Renal cortical epithelial cell (primary cell): ENCODE measurements at regions not wholly inside any gene's neighbourhood (a gene's known extent, or its start where the extent isn't known, plus 50 kb on each side); places are given as distances from the start of the nearest gene placed in this dataset.

Experiments
- DNase-seq: peaks from one replicate; pipeline ENCODE4 v3.0.0-alpha.2; 2011; ENCODE audit warnings: low read depth

DNA sequence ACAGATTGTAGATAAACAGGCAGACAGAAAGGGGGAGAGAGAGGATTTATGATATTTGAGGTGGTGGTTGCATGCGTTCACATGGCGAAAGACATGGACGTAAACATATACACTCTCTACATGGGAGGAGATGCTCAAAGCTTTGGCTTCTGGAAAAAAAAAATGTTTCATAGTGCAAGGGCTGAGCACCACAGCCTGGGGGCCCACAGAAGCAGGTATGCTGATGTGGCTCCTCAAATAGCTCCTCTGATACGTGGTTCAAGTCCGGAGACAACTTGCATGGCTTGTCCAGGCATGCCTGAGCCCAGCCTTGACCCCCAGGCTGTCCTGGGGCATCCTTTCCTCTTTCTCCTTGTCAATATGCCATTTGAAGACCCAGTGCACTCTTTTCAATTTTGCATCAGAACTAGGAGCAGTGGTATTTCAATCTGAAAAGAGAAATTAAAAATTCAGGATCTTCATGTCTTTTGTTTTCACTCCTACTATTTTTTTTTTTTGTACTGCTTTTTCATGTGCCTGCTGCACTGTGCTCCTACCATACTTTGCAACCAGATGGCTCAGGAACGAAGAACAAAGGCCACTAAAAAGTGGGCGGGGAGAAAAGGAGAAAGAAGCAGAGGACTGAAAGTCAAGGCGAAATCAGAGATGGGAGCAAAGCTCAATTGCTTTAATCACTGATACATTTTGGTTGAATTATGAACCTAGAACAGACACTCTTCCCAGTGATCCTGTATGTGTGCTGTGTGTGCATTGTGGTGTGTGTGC, 495.7 kb upstream of the TCF4 start:
- DNase-seq = no peak

DNA sequence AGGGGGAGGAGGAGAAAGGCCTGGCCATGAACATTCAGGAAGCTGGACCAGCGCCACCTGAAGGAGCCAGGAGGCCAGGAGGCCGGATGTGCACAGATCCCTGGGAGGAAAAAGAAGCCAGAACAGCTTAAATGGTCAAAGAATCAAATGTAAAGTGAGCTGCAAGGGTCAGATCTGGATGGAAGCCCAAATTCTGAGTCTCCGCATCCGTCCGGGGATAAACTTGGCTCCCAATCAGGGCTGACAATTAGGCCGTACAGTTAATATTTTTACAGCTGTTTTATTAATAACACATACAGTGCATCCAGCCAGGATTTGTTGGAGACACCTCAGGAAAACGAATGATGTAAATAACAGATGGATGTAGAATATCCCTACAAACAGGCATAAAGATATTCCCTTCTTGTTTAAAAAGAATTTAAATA, 495.1 kb upstream of the TCF4 start:
- no peak for DNase-seq

DNA sequence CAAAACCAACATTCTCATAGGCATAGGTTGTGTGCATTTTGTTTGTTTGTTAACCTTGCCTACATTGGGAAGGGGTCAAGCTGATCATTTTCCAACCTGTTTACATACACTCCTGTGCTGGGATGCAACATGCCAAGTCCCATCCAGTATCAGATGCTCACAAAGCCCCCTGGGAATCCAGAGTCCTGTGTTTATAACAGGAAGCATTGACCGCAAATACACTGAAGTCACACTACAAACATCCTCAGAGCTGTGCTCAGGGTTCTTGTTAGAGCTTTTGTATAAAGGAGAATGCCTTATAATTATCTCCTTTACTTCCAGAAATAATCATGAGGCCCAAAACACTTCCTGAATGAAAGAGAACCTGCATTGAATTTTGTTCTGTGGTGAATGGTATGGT, 488.7 kb upstream of the TCF4 start:
- DNase-seq = no peak

DNA sequence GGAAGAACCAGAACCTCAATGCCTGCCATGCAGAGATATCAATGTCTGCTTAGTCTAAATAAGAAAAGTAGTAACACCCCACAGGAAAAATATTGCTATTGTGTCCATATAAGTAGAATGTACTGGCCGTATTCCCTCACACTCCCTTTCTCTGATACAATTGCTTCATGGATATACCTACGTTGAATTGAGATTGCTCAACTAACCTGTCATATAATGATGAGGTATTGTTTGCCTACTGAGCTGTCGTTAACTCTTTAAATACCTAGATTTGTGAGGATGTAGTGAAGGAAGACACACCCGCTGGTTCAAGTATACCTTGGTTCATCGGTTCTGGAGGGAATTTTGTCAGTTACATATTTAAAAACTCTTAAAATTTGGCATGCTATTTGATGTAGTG, 480.7 kb upstream of the TCF4 start:
- no peak for DNase-seq

DNA sequence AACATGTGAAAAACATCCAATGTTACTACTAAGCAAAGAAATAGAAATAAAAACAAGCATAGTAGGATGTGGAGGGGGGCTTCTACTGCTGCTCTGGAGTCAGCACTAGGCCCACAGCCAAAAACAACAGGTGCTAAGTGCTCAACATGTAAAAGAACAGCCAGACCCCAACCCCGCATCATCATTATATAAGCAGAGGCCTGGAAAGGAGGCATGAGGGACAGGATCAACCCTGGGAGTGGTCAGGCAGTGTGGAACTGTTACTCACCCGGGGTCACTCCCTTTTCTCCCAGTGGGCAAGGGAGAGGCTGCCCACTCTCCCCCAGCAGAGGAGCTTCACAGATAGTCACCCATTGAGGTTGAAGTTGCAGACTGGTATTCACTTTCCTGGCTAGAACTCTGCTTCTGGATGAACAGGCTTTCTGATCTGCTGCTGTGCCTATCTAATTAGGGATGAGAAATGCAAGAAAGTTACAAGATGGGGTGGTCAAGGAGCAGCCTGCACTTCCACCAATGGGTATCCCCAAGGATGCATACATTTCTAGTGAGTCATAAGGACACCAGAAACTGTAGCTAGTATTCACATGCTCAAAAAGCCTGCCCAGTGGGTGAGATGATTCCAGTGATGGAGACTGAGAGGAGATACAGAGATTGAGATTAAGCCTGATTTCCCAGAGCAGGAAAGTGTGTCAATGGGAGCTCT, 480.1 kb upstream of the TCF4 start:
- peak; percentile 15 for DNase-seq

DNA sequence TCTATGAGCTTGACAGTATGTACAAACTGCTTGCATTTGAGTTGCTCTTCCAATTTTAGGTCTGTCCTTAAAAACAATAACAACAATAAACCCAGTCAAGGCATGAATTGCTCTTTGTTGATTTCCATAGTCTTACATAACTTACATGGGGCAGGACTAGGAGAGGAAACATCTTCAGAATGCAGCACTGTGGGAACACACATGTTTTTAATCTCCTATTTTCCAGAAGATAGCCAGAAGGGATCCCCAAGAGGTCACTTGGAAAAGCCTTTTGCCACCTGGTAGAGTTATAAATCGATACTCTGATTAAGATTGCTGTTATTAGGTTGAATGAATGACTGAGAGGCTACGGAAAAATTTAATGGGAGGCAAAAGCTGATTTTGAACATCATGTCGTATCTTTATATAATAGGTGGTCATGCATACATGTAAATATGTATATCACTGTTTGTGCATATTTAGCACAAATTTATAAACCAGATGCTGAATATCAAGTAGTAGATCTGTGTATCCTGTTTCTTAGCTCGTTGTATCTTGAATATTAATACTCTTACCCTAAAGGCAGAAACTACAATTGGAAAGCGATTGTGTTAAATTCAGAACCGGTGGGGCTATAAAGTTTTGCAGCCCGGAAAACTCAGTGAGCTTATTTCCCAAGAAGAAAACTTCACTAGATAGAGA, 479.4 kb upstream of the TCF4 start:
- DNase-seq = no peak

DNA sequence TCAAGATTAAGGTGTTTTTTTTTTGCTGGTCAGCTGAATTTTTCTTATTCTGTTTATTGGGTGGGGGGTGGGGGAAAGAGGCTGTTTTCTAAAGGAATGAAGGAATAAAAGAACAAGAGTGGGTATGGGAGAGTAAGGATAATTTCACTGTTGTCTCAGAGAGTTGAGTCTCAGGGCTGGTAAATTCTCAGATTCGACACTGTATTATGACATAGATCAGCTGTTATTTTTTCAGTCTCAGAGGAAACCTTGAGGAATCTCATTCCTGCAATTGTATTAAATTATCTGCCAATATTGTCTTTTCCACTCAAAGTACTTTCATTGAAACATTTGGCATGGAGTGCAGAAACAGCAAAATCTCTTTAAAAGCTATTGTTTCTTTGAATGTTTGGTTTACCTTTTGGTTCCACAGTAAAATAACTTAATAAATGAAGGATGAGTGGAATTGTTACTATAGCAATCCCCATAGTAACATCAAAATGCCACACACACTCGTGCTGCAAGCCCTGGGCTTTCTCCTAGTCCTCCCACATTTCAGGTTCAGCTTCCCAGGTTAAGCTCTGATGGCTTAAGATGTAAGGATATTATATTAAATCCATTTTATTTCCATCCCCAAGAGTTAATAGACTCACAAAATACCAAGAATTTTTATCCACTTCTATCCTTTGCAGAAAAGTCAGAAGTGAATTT, 478.7 kb upstream of the TCF4 start:
- DNase-seq = no peak

DNA sequence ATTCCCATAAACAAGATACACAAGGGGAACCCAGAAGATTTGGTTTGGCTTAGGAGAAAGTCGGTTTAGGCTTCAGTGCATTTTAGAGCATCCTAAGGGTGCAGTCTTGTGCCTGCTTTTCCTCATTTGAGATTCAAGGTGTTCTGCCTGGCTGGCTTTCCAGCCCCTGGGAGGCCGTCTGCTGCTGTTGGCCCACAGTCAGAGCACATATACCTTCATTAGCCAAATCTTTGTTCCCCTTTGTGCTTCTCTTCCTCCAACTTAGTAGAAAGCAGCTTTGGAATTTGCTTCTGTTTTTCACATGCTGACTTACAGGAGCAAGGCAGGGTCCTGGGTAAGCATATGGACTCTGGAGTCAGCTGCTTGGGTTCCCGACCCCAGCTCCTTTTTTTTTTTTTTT, 477.1 kb upstream of the TCF4 start:
- DNase-seq = peak; percentile 13

DNA sequence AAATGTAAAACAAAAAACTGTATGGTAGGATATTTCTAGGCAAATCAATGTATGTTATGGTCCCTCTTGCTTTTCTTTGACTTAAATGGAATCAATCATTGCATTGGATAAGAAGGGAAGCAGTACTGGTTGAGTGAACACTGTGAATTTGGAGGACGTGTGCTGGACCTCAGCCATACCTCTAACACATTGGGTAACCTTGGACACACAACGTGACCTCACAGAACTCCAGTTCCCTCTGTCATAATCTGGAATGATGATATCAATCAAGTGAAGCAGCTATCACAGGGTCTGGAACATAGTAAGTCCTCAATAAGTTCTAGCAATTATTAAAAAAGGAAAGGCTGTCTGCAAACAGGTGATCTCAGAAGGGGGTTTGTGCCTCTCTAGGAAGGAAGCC, 474.9 kb upstream of the TCF4 start:
- peak; percentile 75 for DNase-seq

DNA sequence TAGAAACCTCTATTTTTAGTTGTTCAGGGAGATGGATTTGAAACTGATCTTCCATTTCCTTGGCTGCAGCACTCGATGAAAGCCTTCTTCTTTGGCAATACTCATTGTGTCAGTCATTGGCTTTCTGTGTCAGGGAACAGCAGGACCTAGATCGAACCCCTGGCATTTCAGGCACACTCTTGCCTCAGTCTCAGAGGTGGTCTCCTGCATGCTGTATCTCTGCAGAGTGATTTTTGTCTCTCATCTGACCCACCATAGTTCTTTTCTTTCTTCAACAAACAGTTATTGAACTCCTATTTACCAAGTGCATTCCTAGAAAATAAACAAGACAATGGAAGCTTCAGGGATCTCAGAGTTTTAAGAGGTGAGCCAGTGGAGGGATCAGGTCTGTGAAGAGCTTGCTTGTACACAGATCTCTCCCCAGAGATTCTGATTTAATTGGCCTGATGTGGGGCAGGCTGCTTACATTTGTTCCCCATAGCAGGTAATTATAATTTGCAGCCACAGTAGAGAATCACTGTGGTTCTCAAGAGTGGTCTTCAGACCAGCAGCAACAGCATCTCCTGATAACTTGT, 473.1 kb upstream of the TCF4 start:
- DNase-seq = no peak

DNA sequence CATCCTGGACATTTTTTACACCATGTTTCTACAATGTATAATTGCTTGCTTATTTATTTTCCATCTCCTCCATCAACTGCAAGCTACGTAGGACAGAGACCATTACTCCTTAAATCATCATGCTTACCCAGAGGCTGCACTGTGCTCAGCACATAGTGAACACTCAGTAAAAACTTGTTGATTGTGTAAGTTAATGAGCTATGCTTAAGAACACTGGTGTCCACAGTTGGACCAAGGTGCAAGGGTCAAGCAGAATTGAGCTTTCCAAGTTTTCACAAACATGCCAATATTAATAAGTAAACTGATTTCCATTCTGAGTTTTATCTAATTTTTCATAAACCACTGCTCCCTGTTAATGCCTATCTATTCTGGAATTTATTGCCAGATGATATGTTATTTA, 464.2 kb upstream of the TCF4 start:
- no peak for DNase-seq

DNA sequence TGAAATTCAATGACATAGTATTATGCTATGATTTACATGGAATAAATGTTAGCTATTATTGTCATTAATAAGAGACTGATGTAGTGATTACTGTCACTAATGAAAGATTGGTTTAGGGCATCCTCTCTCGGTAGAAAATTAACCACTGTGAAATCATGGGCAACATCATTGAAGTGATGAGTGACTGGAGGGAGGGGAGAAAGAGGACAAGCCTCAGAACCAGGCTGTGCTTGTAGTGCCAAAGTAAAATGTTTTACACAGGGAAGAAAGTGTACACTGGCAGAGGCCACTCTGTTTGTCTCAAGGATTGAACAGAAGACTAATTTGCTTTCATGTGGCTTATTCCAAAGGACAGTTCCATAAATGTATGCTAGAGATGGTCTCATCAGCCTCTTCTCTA, 456.2 kb upstream of the TCF4 start:
- DNase-seq = no peak

DNA sequence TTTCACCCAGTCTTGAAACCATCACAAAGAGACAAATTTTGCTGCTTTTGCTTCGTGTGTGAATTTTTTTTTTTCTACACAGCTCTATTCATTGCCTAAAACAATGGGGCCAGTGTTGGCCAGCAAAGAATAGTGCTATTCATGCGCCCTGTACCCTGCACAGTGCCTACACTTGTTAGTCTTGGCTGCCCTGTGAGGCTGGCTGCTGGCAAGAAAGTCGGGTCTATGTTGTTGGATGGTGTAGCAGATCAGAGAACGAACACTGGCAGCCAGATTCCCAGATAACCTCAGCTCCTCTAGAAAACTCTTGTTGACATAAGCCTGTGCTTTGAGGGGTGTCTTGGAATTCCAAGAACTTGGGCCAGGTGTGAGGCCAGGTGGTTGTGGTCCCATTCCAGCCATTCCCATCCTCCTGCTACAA, 455.7 kb upstream of the TCF4 start:
- DNase-seq = no peak

DNA sequence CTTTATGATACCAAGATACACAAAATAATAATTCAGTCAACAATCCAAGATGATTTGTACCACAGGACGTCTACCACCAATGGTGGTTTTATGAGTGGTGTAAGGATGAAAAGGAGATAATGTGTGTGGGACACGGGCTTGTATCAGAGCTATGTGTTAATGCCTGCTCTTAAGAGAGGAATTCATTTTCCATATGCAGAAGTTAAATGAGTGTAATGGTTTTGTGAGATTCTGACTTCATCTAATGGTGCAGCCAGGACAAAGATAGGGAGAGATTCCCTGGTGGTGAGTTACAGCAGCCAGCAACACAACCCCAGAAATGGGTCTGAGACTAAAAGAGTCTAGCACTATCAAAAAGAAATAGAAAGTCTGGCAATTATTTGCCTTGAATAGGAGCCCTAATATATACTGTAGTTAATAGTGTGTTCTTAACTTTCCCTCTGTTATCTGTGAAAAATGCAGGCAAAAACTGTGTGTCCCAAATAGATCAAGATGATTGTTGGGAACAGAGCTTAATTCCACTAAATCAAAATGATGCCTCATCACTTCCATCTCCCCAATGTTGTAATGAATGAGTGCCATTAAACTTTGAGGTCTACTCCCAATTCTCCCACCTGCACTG, 455.0 kb upstream of the TCF4 start:
- DNase-seq = no peak

DNA sequence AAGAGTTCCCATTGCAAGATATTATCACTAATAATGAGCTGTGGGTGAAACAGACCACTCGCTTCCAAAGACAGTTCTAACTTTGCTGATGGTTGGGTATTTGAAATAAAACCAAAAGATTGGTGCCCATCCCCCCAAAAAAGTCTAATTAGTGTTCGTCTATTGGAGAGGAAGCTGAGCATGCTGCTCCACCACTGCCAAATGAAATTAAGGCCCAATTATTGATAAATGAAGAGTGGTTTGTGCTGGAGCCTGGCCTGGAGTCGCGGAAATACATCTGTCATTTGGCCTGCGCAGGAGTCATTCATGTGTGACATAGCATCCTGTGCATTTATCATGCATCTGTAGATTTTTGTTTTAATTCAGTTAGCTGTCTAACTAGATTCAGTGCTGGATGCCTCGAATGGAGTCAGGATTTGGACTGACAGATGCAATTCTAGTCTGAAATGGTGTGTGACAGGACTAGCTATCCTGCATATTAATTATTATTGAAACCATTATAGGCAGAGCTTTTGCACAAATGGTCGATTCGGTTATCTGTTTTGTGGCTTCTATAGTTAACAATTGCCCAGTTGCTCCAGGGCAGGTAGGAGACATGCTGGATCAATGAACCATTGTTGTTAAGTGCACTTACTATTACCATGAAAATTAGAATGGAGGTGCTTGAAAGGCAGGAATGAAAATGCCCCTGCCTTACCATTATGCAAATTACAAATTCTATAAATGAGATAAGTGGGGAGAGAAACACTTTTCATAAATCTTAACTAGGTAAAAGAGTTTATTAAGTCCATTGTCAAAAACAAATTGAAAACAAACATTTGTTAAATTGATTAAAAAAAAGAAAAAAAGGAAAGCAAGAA, 450.4 kb upstream of the TCF4 start:
- no peak for DNase-seq

DNA sequence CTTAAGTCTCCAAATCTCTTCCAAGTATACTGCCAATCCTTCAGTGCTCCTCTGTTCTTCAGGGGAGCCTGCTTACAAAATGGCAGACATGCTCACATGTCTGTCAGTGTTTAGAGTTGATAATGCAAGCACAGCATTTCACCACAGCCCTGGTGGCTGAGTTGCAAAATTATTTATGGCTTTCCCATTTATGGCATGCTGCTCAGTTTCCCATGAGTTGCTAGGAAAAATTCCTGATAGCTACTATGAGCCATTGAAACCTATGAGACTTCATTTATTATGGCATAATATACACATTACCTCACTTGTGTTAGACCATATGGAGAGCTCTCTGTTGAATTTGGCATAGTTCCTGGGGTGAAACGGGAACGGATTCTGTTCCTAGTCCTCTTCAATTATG, 448.7 kb upstream of the TCF4 start:
- no peak for DNase-seq

DNA sequence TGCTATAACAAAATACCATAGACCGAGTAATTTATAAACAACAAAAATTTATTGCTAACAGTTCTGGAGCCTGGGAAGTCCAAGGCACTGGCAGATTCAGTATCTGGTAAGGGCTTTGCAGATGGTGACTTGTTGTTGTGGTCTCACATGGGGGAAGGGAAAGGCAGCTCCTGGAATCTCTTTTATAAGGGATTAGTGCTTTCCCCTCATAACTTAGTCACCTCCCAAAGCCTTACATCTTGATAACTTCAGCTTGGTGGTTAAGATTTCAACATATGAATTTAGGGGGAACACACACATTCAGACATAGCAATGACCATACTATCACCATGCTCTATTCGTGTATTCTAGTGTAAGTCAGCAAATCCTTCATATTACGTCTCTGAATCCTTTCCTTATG, 447.6 kb upstream of the TCF4 start:
- no peak for DNase-seq

DNA sequence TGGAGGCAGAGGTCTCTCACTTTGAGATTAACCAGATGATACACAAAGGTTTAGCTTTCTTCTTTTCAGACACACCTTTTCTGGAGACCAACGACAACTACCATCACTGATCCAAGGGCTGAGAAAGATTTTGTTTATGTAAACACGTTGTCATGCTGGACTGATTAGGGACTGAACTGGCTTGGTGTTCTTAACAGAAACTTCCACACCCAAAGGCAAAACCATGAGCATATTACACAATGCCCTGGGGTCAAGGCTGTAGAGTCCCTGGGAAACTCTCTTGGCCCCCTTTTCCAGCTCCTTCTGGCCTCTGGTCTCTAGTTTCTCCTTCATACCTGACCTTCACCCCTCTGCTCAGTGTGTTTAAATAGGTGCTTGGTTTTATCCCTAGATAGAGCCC, 447.0 kb upstream of the TCF4 start:
- no peak for DNase-seq

DNA sequence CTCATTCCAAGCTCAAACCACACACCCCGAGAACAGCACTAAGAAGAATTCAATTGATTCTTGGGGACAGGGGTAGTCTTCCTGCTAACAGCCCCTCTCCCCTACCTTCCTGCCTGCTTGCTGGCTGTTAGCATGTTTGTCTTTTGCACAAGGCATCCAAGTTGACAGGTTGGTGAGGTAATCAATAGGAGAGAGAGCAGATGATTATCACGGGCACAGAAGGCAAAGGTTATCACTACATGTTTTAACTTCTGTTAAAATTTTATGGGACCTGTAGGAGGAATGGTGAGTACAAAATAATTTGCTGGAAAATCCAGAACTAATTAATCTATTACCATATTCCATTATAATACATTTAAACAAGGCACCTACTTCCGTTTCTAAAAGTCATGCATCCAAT, 442.1 kb upstream of the TCF4 start:
- no peak for DNase-seq

DNA sequence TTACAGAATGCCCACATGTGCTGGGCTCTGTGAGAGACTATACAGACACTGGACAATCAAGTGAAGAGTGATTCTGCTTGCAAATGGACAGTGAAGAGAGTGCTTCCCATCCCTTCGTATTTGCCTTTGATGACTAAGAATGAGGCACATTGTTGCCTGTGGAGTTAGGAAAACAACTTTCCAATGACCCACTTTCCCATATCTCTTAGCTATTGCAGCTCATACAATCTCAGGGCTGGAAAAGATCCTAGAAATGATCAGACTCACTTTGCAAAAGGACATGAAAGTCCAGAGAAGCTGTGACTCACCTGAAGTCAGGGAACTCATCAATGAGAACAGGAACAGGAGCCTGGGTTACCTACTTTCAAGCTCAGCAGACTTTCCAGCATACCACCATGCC, 440.5 kb upstream of the TCF4 start:
- DNase-seq = no peak

DNA sequence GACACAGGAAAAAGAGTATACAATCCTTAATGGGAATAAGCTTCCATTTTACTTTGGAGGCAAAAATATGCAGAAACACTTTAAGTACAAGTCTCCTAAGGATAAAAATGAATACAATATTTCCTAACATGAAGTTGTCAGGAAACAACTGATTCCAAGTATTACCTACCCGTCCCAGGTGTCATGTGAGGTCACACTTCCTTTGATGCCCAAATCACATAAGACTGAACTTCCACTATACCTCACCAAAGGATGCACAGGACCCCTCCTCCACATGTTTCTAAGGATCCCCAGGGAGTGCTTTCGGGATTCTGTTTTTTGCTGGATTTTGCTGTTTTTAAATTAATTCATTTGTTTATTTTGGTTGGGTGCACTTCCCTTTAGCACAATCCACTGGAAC, 438.5 kb upstream of the TCF4 start:
- DNase-seq = no peak
